ENCODE measurements at regions not wholly inside any gene's neighbourhood (a gene's known extent, or its start where the extent isn't known, plus 50 kb on each side); places are given as distances from the start of the nearest gene placed in this dataset.

DNA sequence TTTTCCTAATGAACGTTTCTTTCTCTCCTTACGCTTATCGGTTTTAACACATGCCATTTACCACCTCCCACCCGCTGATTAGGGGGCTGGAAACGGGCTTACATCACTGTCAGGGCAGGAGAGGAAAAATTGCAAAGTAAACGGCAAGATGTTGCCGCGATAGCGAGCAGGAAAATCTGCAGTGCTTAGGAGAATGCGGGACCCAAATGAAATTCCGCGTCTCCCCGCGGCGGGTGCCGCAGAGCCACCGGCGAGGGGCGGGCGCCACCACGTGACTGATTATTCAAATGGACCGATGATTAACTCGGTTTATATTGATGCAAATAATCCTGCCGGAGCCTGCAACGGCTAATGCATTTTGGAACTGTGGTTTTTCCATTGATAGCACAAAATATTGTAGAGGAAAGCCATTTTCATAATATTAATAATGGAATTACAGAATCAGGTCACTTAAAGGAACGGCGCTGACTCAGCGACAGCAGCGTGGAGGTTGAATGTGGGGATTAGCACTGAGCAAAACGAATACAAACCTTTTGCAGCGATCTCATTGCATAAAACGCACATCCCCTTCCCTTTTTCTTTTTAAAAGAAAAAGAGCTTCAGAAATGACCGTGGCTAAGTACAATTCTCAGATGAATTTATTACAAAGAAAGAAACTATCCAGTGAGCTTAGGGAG lies 224.2 kb downstream of the STIM2 start:
- BruUV-seq (replicated peaks): no TSS peak
- FAIRE-seq (no peak), ATAC-seq (no peak), DNase-seq (ENCODE audit: low read depth, low spot score) (no peak)
- Histone ChIP-seq H3K4me1 (ENCODE audit: control insufficient read depth, insufficient read depth, low read length) (no peaks in the 10 kb centered on the region), H3K27ac (ENCODE audit: control insufficient read depth, insufficient read depth) (no peak overlapping the region), H3K9me3 (replicated peaks; ENCODE audit: control insufficient read depth, insufficient read depth, low read length) (no peaks in the 10 kb centered on the region), H2AFZ (ENCODE audit: control insufficient read depth, low read depth, low read length) (no peak overlapping the region), H4K20me1 (ENCODE audit: control insufficient read depth, insufficient read depth) (no peaks in the 10 kb centered on the region), H3K4me2 (ENCODE audit: control insufficient read depth, insufficient read depth) (no peak overlapping the region), H3K36me3 (ENCODE audit: control insufficient read depth in 2 of 2, insufficient read depth in 2 of 2, low read length in 1 of 2) (no peaks in the 10 kb centered on the region), H3K27me3 (replicated peaks in 1 of 2; ENCODE audit: control insufficient read depth in 2 of 2, insufficient read depth in 2 of 2, low read length in 1 of 2) (peaks cover 0 to 11% of the 10 kb centered on the region in 2 experiments; a peak in 2 of 4 replicates), H3K79me2 (ENCODE audit: control insufficient read depth, insufficient read depth, low read length) (no peaks in the 10 kb centered on the region), H3K9ac (ENCODE audit: control insufficient read depth, insufficient read depth, low read length) (no peak overlapping the region), H3K4me3 (no peak overlapping the region)
- POLR2A ChIA-PET: no interaction called here
- intact Hi-C loops (cut with micrococcal nuclease; ENCODE audit: unreplicated experiment): no loop called here
- CTCF ChIA-PET: interaction anchor here (0.6 to 3.7 kb wide), 3 partner anchors 14 to 231 kb away, joined by 3 to 22 read pairs (median 3); no protein-coding TSS in a partner anchor
- in situ Hi-C loops (cut with MboI): no loop called here
- 12% methylated on average over 33 of the region's 33 CpGs for WGBS (ENCODE audit: insufficient coverage, insufficient replicate concordance, low lambda C conversion rate, missing lambda C conversion rate)
- no peak for TF ChIP-seq BMI1 (IDR thresholded peaks at IDR 0.05; ENCODE audit: borderline replicate concordance)
- no peak for TF ChIP-seq ATF7 (IDR thresholded peaks at IDR 0.05; ENCODE audit: low read depth)
- TF ChIP-seq MYB (IDR thresholded peaks at IDR 0.05; ENCODE audit: borderline replicate concordance, low read depth, low read length): no peak
- TF ChIP-seq MEF2A (IDR thresholded peaks at IDR 0.05; ENCODE audit: insufficient read depth, low read depth, low read length): no peak
- no peak for TF ChIP-seq HDAC6 (IDR thresholded peaks at IDR 0.05; ENCODE audit: unreplicated experiment)
- no peak for TF ChIP-seq POU2F2 (IDR thresholded peaks at IDR 0.05; ENCODE audit: borderline replicate concordance, low read depth, low read length)
- no peak for TF ChIP-seq NRF1 (conservative IDR thresholded peaks at IDR 0.05; ENCODE audit: low read depth, low read length)
- TF ChIP-seq, protein P1, sequence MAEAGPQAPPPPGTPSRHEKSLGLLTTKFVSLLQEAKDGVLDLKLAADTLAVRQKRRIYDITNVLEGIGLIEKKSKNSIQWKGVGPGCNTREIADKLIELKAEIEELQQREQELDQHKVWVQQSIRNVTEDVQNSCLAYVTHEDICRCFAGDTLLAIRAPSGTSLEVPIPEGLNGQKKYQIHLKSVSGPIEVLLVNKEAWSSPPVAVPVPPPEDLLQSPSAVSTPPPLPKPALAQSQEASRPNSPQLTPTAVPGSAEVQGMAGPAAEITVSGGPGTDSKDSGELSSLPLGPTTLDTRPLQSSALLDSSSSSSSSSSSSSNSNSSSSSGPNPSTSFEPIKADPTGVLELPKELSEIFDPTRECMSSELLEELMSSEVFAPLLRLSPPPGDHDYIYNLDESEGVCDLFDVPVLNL (IDR thresholded peaks at IDR 0.05; ENCODE audit: low read depth, low read length): no peak
- no peak for TF ChIP-seq NFXL1 (IDR thresholded peaks at IDR 0.05; ENCODE audit: borderline replicate concordance)
- TF ChIP-seq IRF4 (IDR thresholded peaks at IDR 0.05; ENCODE audit: low read depth, low read length): no peak
- no peak for TF ChIP-seq NFIC (IDR thresholded peaks at IDR 0.05; ENCODE audit: low read depth, low read length)
- TF ChIP-seq HCFC1 (IDR thresholded peaks at IDR 0.05; ENCODE audit: low read length): no peak
- TF ChIP-seq BCL11A (IDR thresholded peaks at IDR 0.05; ENCODE audit: low read depth, low read length): no peak
- RAD21 ChIA-PET (ENCODE audit: unreplicated experiment): no interaction called here
- SMC1A ChIA-PET (ENCODE audit: uncharacterized antibody, unreplicated experiment): interaction anchor here (4.3 kb wide), 1 partner anchor 37 kb away, joined by 23 read pairs; no protein-coding TSS in a partner anchor

Data from GM12878 (cell line).